GM13976 (cell line): ENCODE measurements at regions not wholly inside any gene's neighbourhood (a gene's known extent, or its start where the extent isn't known, plus 50 kb on each side); places are given as distances from the start of the nearest gene placed in this dataset.
"Not testable (repeated sequence)": the region's sequence is repeated elsewhere in the genome, so short reads cannot be mapped to it uniquely, and the experiment has no call there.

Experiments
- DNase-seq: peaks from one replicate; pipeline ENCODE4 v3.0.0; 2012; ENCODE audit warnings: low spot score
- in situ Hi-C: fragments of 300-500 bp; cut with MboI; formaldehyde crosslinking; loops from one replicate; pipeline ENCODE4 v1.12.0; 2022; ENCODE audit warnings: low sequenced_read_pairs, mixed read lengths, inconsistent platforms; ENCODE audit not compliant: unreplicated experiment
- TF ChIP-seq, protein P1 (sequence below): IDR thresholded peaks from 2 replicates; pipeline ENCODE4 v1.5.1; 2012; ENCODE audit warnings: borderline replicate concordance, mild to moderate bottlenecking; ENCODE audit not compliant: insufficient read depth; ENCODE audit errors: extremely low read depth, missing control alignments, control extremely low read depth

DNA sequence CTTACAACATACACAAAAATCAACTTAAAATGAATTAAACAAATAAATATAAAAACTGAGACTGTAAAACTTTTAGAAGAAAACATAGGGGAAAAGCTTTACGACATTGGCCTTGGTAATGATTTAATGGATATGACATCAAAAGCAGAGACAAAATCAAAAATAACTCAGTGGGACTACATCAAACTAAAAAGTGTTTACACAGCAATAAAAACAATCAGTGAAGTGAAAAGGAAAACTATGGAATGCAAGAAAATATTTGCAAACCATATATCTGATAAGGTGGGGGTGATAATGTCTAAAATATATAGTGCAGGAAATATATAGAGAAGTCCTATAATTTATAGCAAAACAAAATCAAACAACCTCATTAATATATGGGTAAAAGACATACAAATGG, 364.4 kb upstream of the INTU start:
- TF ChIP-seq, protein P1, sequence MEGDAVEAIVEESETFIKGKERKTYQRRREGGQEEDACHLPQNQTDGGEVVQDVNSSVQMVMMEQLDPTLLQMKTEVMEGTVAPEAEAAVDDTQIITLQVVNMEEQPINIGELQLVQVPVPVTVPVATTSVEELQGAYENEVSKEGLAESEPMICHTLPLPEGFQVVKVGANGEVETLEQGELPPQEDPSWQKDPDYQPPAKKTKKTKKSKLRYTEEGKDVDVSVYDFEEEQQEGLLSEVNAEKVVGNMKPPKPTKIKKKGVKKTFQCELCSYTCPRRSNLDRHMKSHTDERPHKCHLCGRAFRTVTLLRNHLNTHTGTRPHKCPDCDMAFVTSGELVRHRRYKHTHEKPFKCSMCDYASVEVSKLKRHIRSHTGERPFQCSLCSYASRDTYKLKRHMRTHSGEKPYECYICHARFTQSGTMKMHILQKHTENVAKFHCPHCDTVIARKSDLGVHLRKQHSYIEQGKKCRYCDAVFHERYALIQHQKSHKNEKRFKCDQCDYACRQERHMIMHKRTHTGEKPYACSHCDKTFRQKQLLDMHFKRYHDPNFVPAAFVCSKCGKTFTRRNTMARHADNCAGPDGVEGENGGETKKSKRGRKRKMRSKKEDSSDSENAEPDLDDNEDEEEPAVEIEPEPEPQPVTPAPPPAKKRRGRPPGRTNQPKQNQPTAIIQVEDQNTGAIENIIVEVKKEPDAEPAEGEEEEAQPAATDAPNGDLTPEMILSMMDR: no peak
- DNase-seq: no peak
- in situ Hi-C loops: no loop called here

DNA sequence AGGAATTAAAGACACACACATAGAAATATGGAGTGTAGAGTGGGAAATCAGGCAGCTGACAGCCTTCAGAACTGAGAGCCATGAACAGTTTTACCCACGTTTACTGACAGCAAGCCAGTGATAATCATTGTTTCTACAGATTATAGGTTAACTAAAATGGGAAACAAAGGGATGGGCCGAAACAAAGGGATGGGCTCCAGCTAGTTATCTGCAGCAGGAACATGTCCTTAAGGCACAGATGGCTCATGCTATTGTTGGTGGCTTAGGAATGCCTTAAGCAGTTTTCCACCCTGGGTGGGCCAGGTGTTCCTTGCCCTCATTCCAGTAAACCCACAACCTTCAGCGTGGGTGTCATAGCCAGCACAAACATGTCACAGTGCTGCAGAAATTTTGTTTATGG, 355.7 kb upstream of the INTU start:
- DNase-seq, in situ Hi-C loops: not testable (repeated sequence)

DNA sequence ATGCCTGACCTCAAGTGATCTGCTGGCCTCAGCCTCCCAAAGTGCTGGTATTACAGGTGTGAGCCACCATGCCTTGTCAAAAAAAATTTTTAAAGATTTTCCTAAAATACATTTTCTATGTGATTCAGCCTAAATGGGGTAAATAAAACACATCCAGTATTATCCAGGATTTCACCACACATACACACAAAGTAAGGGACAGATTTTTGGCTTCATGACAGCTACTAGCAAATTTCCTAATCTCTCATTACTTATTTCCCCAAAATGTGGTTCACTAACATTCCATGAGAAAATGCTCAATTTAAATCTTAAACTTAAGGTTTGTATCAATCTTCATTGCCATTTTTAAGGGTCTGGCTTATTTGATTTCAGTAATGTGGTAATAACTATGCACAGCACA, 348.5 kb upstream of the INTU start:
- TF ChIP-seq, protein P1: no peak
- in situ Hi-C loops: no loop called here
- no peak for DNase-seq

DNA sequence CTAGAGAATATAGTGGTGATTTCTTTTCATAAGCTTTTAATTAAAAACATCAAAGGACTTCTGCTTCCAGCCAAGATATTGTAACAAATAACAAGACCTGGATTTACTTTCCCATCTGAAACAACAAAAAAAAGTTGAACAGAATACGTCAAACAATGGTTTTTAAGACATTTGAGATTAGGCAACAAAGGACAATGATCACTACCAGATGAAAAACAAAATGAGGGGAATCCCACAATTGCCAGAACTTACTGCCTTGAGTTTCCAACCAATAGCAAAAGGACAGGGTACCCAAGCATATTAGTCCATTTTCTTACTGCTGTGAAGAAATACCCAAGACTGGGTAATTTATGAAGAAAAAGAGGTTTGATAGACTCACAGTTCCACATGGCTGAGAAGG, 341.4 kb upstream of the INTU start:
- TF ChIP-seq, protein P1: no peak
- DNase-seq: no peak
- in situ Hi-C loops: no loop called here

DNA sequence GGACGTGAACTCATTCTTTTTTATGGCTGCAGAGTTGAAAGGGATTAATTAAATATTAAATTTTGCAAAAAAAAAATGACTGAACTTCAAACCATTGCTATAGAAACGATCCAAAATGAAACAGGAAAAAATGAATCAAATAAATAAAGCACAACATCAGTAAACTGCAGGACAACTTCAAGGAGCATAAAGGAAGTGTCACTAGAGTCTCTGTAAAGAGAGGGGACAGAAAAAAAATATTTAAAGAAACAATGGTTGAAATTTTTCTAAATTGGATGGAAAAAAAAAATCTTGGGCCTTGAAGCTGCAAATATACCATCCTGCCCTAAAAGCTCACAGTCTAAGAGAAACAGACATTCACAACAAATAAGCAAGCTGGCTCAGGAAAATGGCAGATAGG, 339.3 kb upstream of the INTU start:
- in situ Hi-C loops: no loop called here
- DNase-seq: no peak
- TF ChIP-seq, protein P1: no peak

DNA sequence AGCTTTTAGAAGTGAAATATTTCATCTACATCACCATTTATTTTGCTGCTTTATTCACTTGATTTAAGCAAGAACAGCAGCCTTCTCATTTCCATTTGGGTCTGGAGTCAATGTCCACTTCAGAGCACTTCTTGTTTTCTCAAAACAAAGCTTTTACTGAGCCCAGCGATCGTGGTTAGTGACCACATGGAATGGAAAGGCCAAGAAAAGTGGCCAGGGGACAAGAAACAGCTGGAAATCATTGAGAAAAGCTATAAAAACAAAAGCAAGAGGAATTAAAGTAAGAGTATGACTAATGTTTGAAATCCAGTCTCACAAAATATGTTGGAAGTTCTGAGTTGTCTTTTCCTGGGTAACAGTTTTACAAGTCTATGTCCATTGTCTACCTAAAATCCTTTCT, 328.4 kb upstream of the INTU start:
- TF ChIP-seq, protein P1: no peak
- no peak for DNase-seq
- in situ Hi-C loops: no loop called here

DNA sequence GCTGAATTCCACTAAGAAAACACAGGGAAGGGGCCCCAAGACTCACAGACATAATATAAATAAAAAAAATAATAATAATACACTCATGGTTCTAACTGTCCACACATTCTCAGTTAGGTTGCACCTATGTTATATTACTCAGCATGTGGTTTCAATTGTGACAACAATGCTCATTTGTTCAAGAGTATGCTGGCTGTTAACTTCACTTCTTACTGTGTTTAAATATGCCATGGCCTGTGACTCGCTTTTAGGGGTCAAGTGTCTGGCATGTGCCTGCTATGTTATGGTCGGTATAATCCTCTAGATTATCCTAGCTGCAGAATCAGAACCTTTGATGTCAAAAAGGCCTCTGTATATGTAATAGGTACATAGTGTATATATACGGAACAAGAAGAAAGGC, 324.8 kb upstream of the INTU start:
- in situ Hi-C loops: no loop called here
- TF ChIP-seq, protein P1: no peak
- DNase-seq: no peak
